ENCODE measurements at regions not wholly inside any gene's neighbourhood (a gene's known extent, or its start where the extent isn't known, plus 50 kb on each side); places are given as distances from the start of the nearest gene placed in this dataset.
"Not testable (repeated sequence)": the region's sequence is repeated elsewhere in the genome, so short reads cannot be mapped to it uniquely, and the experiment has no call there.

GRCh38 chr7:94301024-94301586 lies 93.6 kb upstream of the COL1A2 start:
- Histone ChIP-seq H3K9me3 (no peaks in the 10 kb centered on the region), H3K36me3 (no peaks in the 10 kb centered on the region), H3K4me3 (no peak overlapping the region), H3K27me3 (no peaks in the 10 kb centered on the region)
- DNase-seq = peak; percentile 91

- Histone ChIP-seq H3K4me3 (no peak overlapping the region), H3K36me3 (no peaks in the 10 kb centered on the region), H3K27me3 (no peaks in the 10 kb centered on the region), H3K9me3 (no peaks in the 10 kb centered on the region)
- DNase-seq = no peak
Observed at GRCh38 chr7:94303118-94303517, 91.6 kb upstream of the COL1A2 start.

GRCh38 chr7:94303695-94304094 lies 91.0 kb upstream of the COL1A2 start:
- H3K4me3 ChIP-seq = no peak overlapping the region
- no peaks in the 10 kb centered on the region for H3K9me3 ChIP-seq
- H3K27me3 ChIP-seq = no peaks in the 10 kb centered on the region
- no peaks in the 10 kb centered on the region for H3K36me3 ChIP-seq
- peak; percentile 2 for DNase-seq

- no peak for DNase-seq
- no peaks in the 10 kb centered on the region for H3K9me3 ChIP-seq
Observed at GRCh38 chr7:94304878-94305277, 89.8 kb upstream of the COL1A2 start.

GRCh38 chr7:94305836-94306235 lies 88.9 kb upstream of the COL1A2 start:
- DNase-seq = no peak
- H3K4me3 ChIP-seq = no peak overlapping the region
- no peaks in the 10 kb centered on the region for H3K9me3 ChIP-seq
- H3K36me3 ChIP-seq = no peaks in the 10 kb centered on the region
- H3K27me3 ChIP-seq = no peaks in the 10 kb centered on the region

More at GRCh38 chr7:94304878-94305277, 89.8 kb upstream of the COL1A2 start:
- no peaks in the 10 kb centered on the region for H3K27me3 ChIP-seq
- H3K4me3 ChIP-seq = no peak overlapping the region
- H3K36me3 ChIP-seq = no peaks in the 10 kb centered on the region

- Histone ChIP-seq H3K36me3 (no peaks in the 10 kb centered on the region), H3K27me3 (no peaks in the 10 kb centered on the region), H3K9me3 (no peaks in the 10 kb centered on the region), H3K4me3 (no peak overlapping the region)
- no peak for DNase-seq
Observed at GRCh38 chr7:94307399-94308048, 87.2 kb upstream of the COL1A2 start.

GRCh38 chr7:94311515-94311914 lies 83.2 kb upstream of the COL1A2 start:
- H3K36me3 ChIP-seq = no peaks in the 10 kb centered on the region
- H3K4me3 ChIP-seq = no peak overlapping the region
- H3K9me3 ChIP-seq = no peaks in the 10 kb centered on the region
- DNase-seq = no peak
- H3K27me3 ChIP-seq = no peaks in the 10 kb centered on the region

- no peak overlapping the region for H3K4me3 ChIP-seq
- no peaks in the 10 kb centered on the region for H3K27me3 ChIP-seq
- DNase-seq = no peak
- H3K36me3 ChIP-seq = no peaks in the 10 kb centered on the region
- H3K9me3 ChIP-seq = no peaks in the 10 kb centered on the region
Observed at GRCh38 chr7:94313926-94314325, 80.8 kb upstream of the COL1A2 start.

GRCh38 chr7:94314413-94315410 lies 80.0 kb upstream of the COL1A2 start:
- DNase-seq = no peak
- H3K9me3 ChIP-seq = no peaks in the 10 kb centered on the region
- no peaks in the 10 kb centered on the region for H3K36me3 ChIP-seq
- no peaks in the 10 kb centered on the region for H3K27me3 ChIP-seq
- H3K4me3 ChIP-seq = no peak overlapping the region

- not testable (repeated sequence) for H3K27me3 ChIP-seq, H3K9me3 ChIP-seq, H3K4me3 ChIP-seq, H3K36me3 ChIP-seq, DNase-seq
Observed at GRCh38 chr7:94321138-94321537, 73.6 kb upstream of the COL1A2 start.

- no peaks in the 10 kb centered on the region for H3K9me3 ChIP-seq
- no peak overlapping the region for H3K4me3 ChIP-seq
- H3K36me3 ChIP-seq = no peaks in the 10 kb centered on the region
- no peaks in the 10 kb centered on the region for H3K27me3 ChIP-seq
- no peak for DNase-seq
Observed at GRCh38 chr7:94323844-94324243, 70.9 kb upstream of the COL1A2 start.

- Histone ChIP-seq H3K4me3 (no peak overlapping the region), H3K9me3 (no peaks in the 10 kb centered on the region), H3K36me3 (no peaks in the 10 kb centered on the region), H3K27me3 (no peaks in the 10 kb centered on the region)
- no peak for DNase-seq
Observed at GRCh38 chr7:94324380-94325121, 70.1 kb upstream of the COL1A2 start.

- Histone ChIP-seq H3K4me3 (no peak overlapping the region), H3K27me3 (no peaks in the 10 kb centered on the region), H3K9me3 (no peaks in the 10 kb centered on the region), H3K36me3 (no peaks in the 10 kb centered on the region)
- no peak for DNase-seq
Observed at GRCh38 chr7:94325122-94325475, 69.6 kb upstream of the COL1A2 start.

GRCh38 chr7:94330269-94331020 lies 64.2 kb upstream of the COL1A2 start:
- Histone ChIP-seq H3K9me3 (no peaks in the 10 kb centered on the region), H3K27me3 (no peaks in the 10 kb centered on the region), H3K36me3 (no peaks in the 10 kb centered on the region), H3K4me3 (no peak overlapping the region)
- no peak for DNase-seq

GRCh38 chr7:94332571-94332970 lies 62.1 kb upstream of the COL1A2 start:
- H3K9me3 ChIP-seq = no peaks in the 10 kb centered on the region
- no peaks in the 10 kb centered on the region for H3K27me3 ChIP-seq
- no peak for DNase-seq
- no peaks in the 10 kb centered on the region for H3K36me3 ChIP-seq
- H3K4me3 ChIP-seq = no peak overlapping the region

- no peaks in the 10 kb centered on the region for H3K9me3 ChIP-seq
- no peaks in the 10 kb centered on the region for H3K27me3 ChIP-seq
- H3K36me3 ChIP-seq = no peaks in the 10 kb centered on the region
- DNase-seq = no peak
- no peak overlapping the region for H3K4me3 ChIP-seq
Observed at GRCh38 chr7:94333810-94334209, 60.9 kb upstream of the COL1A2 start.

All from MG63 (cell line).